ENCODE measurements at regions not wholly inside any gene's neighbourhood (a gene's known extent, or its start where the extent isn't known, plus 50 kb on each side); places are given as distances from the start of the nearest gene placed in this dataset.

- peaks cover 6% of the 10 kb centered on the region for H3K9me3 ChIP-seq (ENCODE audit: control insufficient read depth, low read depth, low read length)
- H3K4me1 ChIP-seq (ENCODE audit: control insufficient read depth, insufficient read depth, low read length) = peaks cover 50% of the 10 kb centered on the region
- DNase-seq = no peak
- no peaks in the 10 kb centered on the region for H3K36me3 ChIP-seq (ENCODE audit: control insufficient read depth, insufficient read depth, low read length)
- peak overlapping the region; percentile 83 for H3K27ac ChIP-seq (ENCODE audit: low read length)
- H3K4me3 ChIP-seq (ENCODE audit: low read length) = no peak overlapping the region
- H3K27me3 ChIP-seq (ENCODE audit: control insufficient read depth, insufficient read depth, low read length) = no peaks in the 10 kb centered on the region
- no CpG with 5 or more reads among the region's 9 CpGs for WGBS (ENCODE audit: insufficient coverage, low lambda C conversion rate)
Observed at GRCh38 chr4:4696530-4696929, 154.7 kb upstream of the STX18 start.

- H3K4me3 ChIP-seq (ENCODE audit: low read length) = no peak overlapping the region
- H3K27me3 ChIP-seq (ENCODE audit: control insufficient read depth, insufficient read depth, low read length) = no peaks in the 10 kb centered on the region
- peak overlapping the region; percentile 83 for H3K27ac ChIP-seq (ENCODE audit: low read length)
- no peak for DNase-seq
- peaks cover 6% of the 10 kb centered on the region for H3K9me3 ChIP-seq (ENCODE audit: control insufficient read depth, low read depth, low read length)
- no peaks in the 10 kb centered on the region for H3K36me3 ChIP-seq (ENCODE audit: control insufficient read depth, insufficient read depth, low read length)
- WGBS (ENCODE audit: insufficient coverage, low lambda C conversion rate) = 100% methylated on average over 1 of the region's 1 CpG
- H3K4me1 ChIP-seq (ENCODE audit: control insufficient read depth, insufficient read depth, low read length) = peaks cover 51% of the 10 kb centered on the region
Observed at GRCh38 chr4:4695497-4695896, 153.6 kb upstream of the STX18 start.

- peaks cover 6% of the 10 kb centered on the region for H3K9me3 ChIP-seq (ENCODE audit: control insufficient read depth, low read depth, low read length)
- peaks cover 55% of the 10 kb centered on the region for H3K4me1 ChIP-seq (ENCODE audit: control insufficient read depth, insufficient read depth, low read length)
- H3K4me3 ChIP-seq (ENCODE audit: low read length) = no peak overlapping the region
- H3K27me3 ChIP-seq (ENCODE audit: control insufficient read depth, insufficient read depth, low read length) = no peaks in the 10 kb centered on the region
- H3K36me3 ChIP-seq (ENCODE audit: control insufficient read depth, insufficient read depth, low read length) = no peaks in the 10 kb centered on the region
- H3K27ac ChIP-seq (ENCODE audit: low read length) = peak overlapping the region; percentile 83
- DNase-seq = peak; percentile 88 to 93
Observed at GRCh38 chr4:4694827-4695226, 153.0 kb upstream of the STX18 start.

- peaks cover 6% of the 10 kb centered on the region for H3K9me3 ChIP-seq (ENCODE audit: control insufficient read depth, low read depth, low read length)
- H3K36me3 ChIP-seq (ENCODE audit: control insufficient read depth, insufficient read depth, low read length) = no peaks in the 10 kb centered on the region
- no CpG with 5 or more reads among the region's 5 CpGs for WGBS (ENCODE audit: insufficient coverage, low lambda C conversion rate)
- H3K27me3 ChIP-seq (ENCODE audit: control insufficient read depth, insufficient read depth, low read length) = no peaks in the 10 kb centered on the region
- H3K4me1 ChIP-seq (ENCODE audit: control insufficient read depth, insufficient read depth, low read length) = peaks cover 60% of the 10 kb centered on the region
- peak; percentile 53 to 85 for DNase-seq
- H3K4me3 ChIP-seq (ENCODE audit: low read length) = no peak overlapping the region
- H3K27ac ChIP-seq (ENCODE audit: low read length) = peak overlapping the region; percentile 83
Observed at GRCh38 chr4:4694296-4694772, 152.5 kb upstream of the STX18 start.

- Histone ChIP-seq H3K27me3 (ENCODE audit: control insufficient read depth, insufficient read depth, low read length) (no peaks in the 10 kb centered on the region), H3K9me3 (ENCODE audit: control insufficient read depth, low read depth, low read length) (peaks cover 6% of the 10 kb centered on the region), H3K36me3 (ENCODE audit: control insufficient read depth, insufficient read depth, low read length) (no peaks in the 10 kb centered on the region), H3K27ac (ENCODE audit: low read length) (peak overlapping the region; percentile 83), H3K4me1 (ENCODE audit: control insufficient read depth, insufficient read depth, low read length) (peaks cover 62% of the 10 kb centered on the region), H3K4me3 (ENCODE audit: low read length) (no peak overlapping the region)
- DNase-seq = no peak
- WGBS (ENCODE audit: insufficient coverage, low lambda C conversion rate) = no CpG with 5 or more reads among the region's 8 CpGs
Observed at GRCh38 chr4:4693755-4694295, 152.0 kb upstream of the STX18 start.

GRCh38 chr4:4693258-4693657 lies 151.4 kb upstream of the STX18 start:
- H3K27me3 ChIP-seq (ENCODE audit: control insufficient read depth, insufficient read depth, low read length) = no peaks in the 10 kb centered on the region
- WGBS (ENCODE audit: insufficient coverage, low lambda C conversion rate) = no CpG with 5 or more reads among the region's 3 CpGs
- no peaks in the 10 kb centered on the region for H3K36me3 ChIP-seq (ENCODE audit: control insufficient read depth, insufficient read depth, low read length)
- H3K4me3 ChIP-seq (ENCODE audit: low read length) = no peak overlapping the region
- peak; percentile 49 to 65 for DNase-seq
- H3K27ac ChIP-seq (ENCODE audit: low read length) = peak overlapping the region; percentile 83
- H3K9me3 ChIP-seq (ENCODE audit: control insufficient read depth, low read depth, low read length) = peaks cover 6% of the 10 kb centered on the region
- peaks cover 62% of the 10 kb centered on the region for H3K4me1 ChIP-seq (ENCODE audit: control insufficient read depth, insufficient read depth, low read length)

GRCh38 chr4:4690854-4691253 lies 149.0 kb upstream of the STX18 start:
- 100% methylated on average over 1 of the region's 2 CpGs for WGBS (ENCODE audit: insufficient coverage, low lambda C conversion rate)
- H3K27me3 ChIP-seq (ENCODE audit: control insufficient read depth, insufficient read depth, low read length) = no peaks in the 10 kb centered on the region
- H3K36me3 ChIP-seq (ENCODE audit: control insufficient read depth, insufficient read depth, low read length) = no peaks in the 10 kb centered on the region
- H3K9me3 ChIP-seq (ENCODE audit: control insufficient read depth, low read depth, low read length) = peaks cover 3% of the 10 kb centered on the region
- H3K4me3 ChIP-seq (ENCODE audit: low read length) = no peak overlapping the region
- no peak for DNase-seq
- no peak overlapping the region for H3K27ac ChIP-seq (ENCODE audit: low read length)
- H3K4me1 ChIP-seq (ENCODE audit: control insufficient read depth, insufficient read depth, low read length) = peaks cover 57% of the 10 kb centered on the region

- no peak overlapping the region for H3K4me3 ChIP-seq (ENCODE audit: low read length)
- WGBS (ENCODE audit: insufficient coverage, low lambda C conversion rate) = no CpG with 5 or more reads among the region's 8 CpGs
- H3K27ac ChIP-seq (ENCODE audit: low read length) = peak overlapping the region; percentile 66
- no peaks in the 10 kb centered on the region for H3K36me3 ChIP-seq (ENCODE audit: control insufficient read depth, insufficient read depth, low read length)
- no peaks in the 10 kb centered on the region for H3K27me3 ChIP-seq (ENCODE audit: control insufficient read depth, insufficient read depth, low read length)
- peaks cover 55% of the 10 kb centered on the region for H3K4me1 ChIP-seq (ENCODE audit: control insufficient read depth, insufficient read depth, low read length)
- DNase-seq = peak; percentile 54 to 69
- H3K9me3 ChIP-seq (ENCODE audit: control insufficient read depth, low read depth, low read length) = no peaks in the 10 kb centered on the region
Observed at GRCh38 chr4:4689694-4690440, 148.0 kb upstream of the STX18 start.

GRCh38 chr4:4687935-4688727 lies 146.3 kb upstream of the STX18 start:
- Histone ChIP-seq H3K9me3 (ENCODE audit: control insufficient read depth, low read depth, low read length) (no peaks in the 10 kb centered on the region), H3K4me3 (ENCODE audit: low read length) (no peak overlapping the region), H3K4me1 (ENCODE audit: control insufficient read depth, insufficient read depth, low read length) (peaks cover 49% of the 10 kb centered on the region), H3K27me3 (ENCODE audit: control insufficient read depth, insufficient read depth, low read length) (no peaks in the 10 kb centered on the region), H3K27ac (ENCODE audit: low read length) (no peak overlapping the region), H3K36me3 (ENCODE audit: control insufficient read depth, insufficient read depth, low read length) (no peaks in the 10 kb centered on the region)
- 34% methylated on average over 3 of the region's 17 CpGs for WGBS (ENCODE audit: insufficient coverage, low lambda C conversion rate)
- DNase-seq = no peak

GRCh38 chr4:4687100-4687499 lies 145.3 kb upstream of the STX18 start:
- peaks cover 49% of the 10 kb centered on the region for H3K4me1 ChIP-seq (ENCODE audit: control insufficient read depth, insufficient read depth, low read length)
- WGBS (ENCODE audit: insufficient coverage, low lambda C conversion rate) = 100% methylated on average over 2 of the region's 4 CpGs
- H3K4me3 ChIP-seq (ENCODE audit: low read length) = no peak overlapping the region
- H3K9me3 ChIP-seq (ENCODE audit: control insufficient read depth, low read depth, low read length) = no peaks in the 10 kb centered on the region
- no peaks in the 10 kb centered on the region for H3K27me3 ChIP-seq (ENCODE audit: control insufficient read depth, insufficient read depth, low read length)
- DNase-seq = no peak
- no peaks in the 10 kb centered on the region for H3K36me3 ChIP-seq (ENCODE audit: control insufficient read depth, insufficient read depth, low read length)
- no peak overlapping the region for H3K27ac ChIP-seq (ENCODE audit: low read length)

Measured in large intestine (tissue), 3 donors.